ENCODE measurements at regions not wholly inside any gene's neighbourhood (a gene's known extent, or its start where the extent isn't known, plus 50 kb on each side); places are given as distances from the start of the nearest gene placed in this dataset.

- no peak for TF ChIP-seq CTCF (IDR thresholded peaks at IDR 0.05)
- TF ChIP-seq POLR2AphosphoS5 (IDR thresholded peaks at IDR 0.05; ENCODE audit: insufficient read depth in 1 of 2, low read depth in 1 of 2): no peak
- TF ChIP-seq POLR2A (IDR thresholded peaks at IDR 0.05): no peak
Observed at GRCh38 chr9:22255337-22255736, 191.3 kb upstream of the DMRTA1 start.
